HCT116 (cell line): ENCODE measurements at regions not wholly inside any gene's neighbourhood (a gene's known extent, or its start where the extent isn't known, plus 50 kb on each side); places are given as distances from the start of the nearest gene placed in this dataset.

ENCODE experiments used
- ATAC-seq: fragments of 200-7000 bp; cut with Tn5 transposase; 2 replicates; pipeline ENCODE4 v1.9.1; 2020; ENCODE audit warnings: mild to moderate bottlenecking, moderate library complexity
- BruUV-seq: library from RNA; stranded (reverse); fragments of 400-500 nt; replicated peaks from 2 replicates; lab custom pipeline; 2021; lab: Mats Ljungman, UMichigan
- CTCF ChIA-PET: fragments of 300-600 bp; sonication (Branson Sonifier 250); formaldehyde crosslinking; loops from one replicate; lab custom pipeline; 2021; ENCODE audit warnings: antibody characterized with exemption; lab: Charles Lee
- POLR2A ChIA-PET: fragments of 300-600, 350-600 bp; sonication (Branson Sonifier 250); formaldehyde crosslinking; loops from one replicate; lab custom pipeline; 2021; ENCODE audit warnings: antibody characterized with exemption; lab: Charles Lee
- RAD21 ChIA-PET, 2 experiments: fragments of 300-600 bp; sonication (Branson Sonifier 250); formaldehyde crosslinking; loops; one replicate each; lab custom pipeline; 2023; ENCODE audit warnings: low total read pairs in 2 of 2; ENCODE audit not compliant: uncharacterized antibody in 2 of 2, unreplicated experiment in 2 of 2, low non-redundant PET in 1 of 2; lab: Charles Lee
- DNase-seq: peaks from one replicate; pipeline ENCODE4 v3.0.0-alpha.2; 2010; ENCODE audit warnings: low read depth, low spot score
- H2AFZ ChIP-seq: fragments of 200-600 bp; shearing (Covaris generic), sonication (generic); 2 replicates; pipeline ENCODE4 v1.6.1; 2017; ENCODE audit warnings: low read depth, mixed run types, mixed read lengths, antibody characterized with exemption, low read length; ENCODE audit not compliant: poor library complexity, severe bottlenecking
- H3K27ac ChIP-seq: 2 replicates; pipeline ENCODE4 v1.5.1; 2012; ENCODE audit warnings: low read depth, low read length
- H3K27me3 ChIP-seq: fragments of 200-600 bp; sonication (generic); 2 replicates; pipeline ENCODE4 v1.6.1; 2016; ENCODE audit warnings: mixed run types, low read length, mixed read lengths; ENCODE audit not compliant: insufficient read depth
- H3K36me3 ChIP-seq, 2 experiments: fragments of 200-500 bp in 1 of 2; fragments of 200-600 bp in 1 of 2; sonication (Bioruptor generic) in 1 of 2; sonication (generic) in 1 of 2; 2 replicates each; pipeline versions ENCODE4 v1.5.1 to v1.6.1; 2014 to 2016; ENCODE audit warnings: low read length in 2 of 2, inconsistent platforms in 1 of 2, mixed read lengths in 1 of 2, mixed run types in 1 of 2; ENCODE audit not compliant: insufficient read depth in 2 of 2, control insufficient read depth in 1 of 2
- H3K4me1 ChIP-seq, 2 experiments: fragments of 200-600 bp in 1 of 2; sonication (generic) in 1 of 2; 2 replicates each; pipeline versions ENCODE4 v1.5.1 to v1.6.1; 2012 to 2017; ENCODE audit warnings: low read length in 2 of 2, inconsistent platforms in 1 of 2, mild to moderate bottlenecking in 1 of 2, mixed read lengths in 1 of 2, mixed run types in 1 of 2, moderate library complexity in 1 of 2; ENCODE audit not compliant: insufficient read depth in 2 of 2, control insufficient read depth in 1 of 2
- H3K4me2 ChIP-seq: fragments of 200-600 bp; sonication (generic); 2 replicates; pipeline ENCODE4 v1.6.1; 2017; ENCODE audit warnings: mixed run types, low read length, mixed read lengths
- H3K4me3 ChIP-seq, 2 experiments: fragments of 200-600 bp in 1 of 2; sonication (generic) in 1 of 2; replicated peaks in 1 of 2; 2 replicates each; pipeline ENCODE4 v1.5.1; 2011 to 2016; ENCODE audit warnings: low read length in 2 of 2, control low read depth in 1 of 2, low read depth in 1 of 2, mild to moderate bottlenecking in 1 of 2, mixed read lengths in 1 of 2, mixed run types in 1 of 2
- H3K79me2 ChIP-seq: fragments of 200-600 bp; sonication (generic); 2 replicates; pipeline ENCODE4 v1.6.1; 2017; ENCODE audit warnings: mild to moderate bottlenecking, mixed run types, low read length, moderate library complexity, mixed read lengths; ENCODE audit not compliant: insufficient read depth
- H3K9ac ChIP-seq: fragments of 200-600 bp; sonication (generic); 2 replicates; pipeline ENCODE4 v1.6.1; 2016; ENCODE audit warnings: low read length, mixed read lengths
- H3K9me2 ChIP-seq: fragments of 200-600 bp; sonication (generic), shearing (Covaris generic); 2 replicates; pipeline ENCODE4 v1.6.1; 2017; ENCODE audit warnings: mixed run types, mild to moderate bottlenecking, moderate library complexity; ENCODE audit not compliant: insufficient read depth
- H3K9me3 ChIP-seq, 2 experiments: fragments of 200-500 bp in 1 of 2; fragments of 200-600 bp in 1 of 2; sonication (Bioruptor generic) in 1 of 2; sonication (generic) in 1 of 2; 2 replicates each; pipeline ENCODE4 v1.6.1; 2014 to 2017; ENCODE audit warnings: low read length in 2 of 2, mixed read lengths in 2 of 2, inconsistent platforms in 1 of 2, low read depth in 1 of 2, mild to moderate bottlenecking in 1 of 2, mixed run types in 1 of 2, moderate library complexity in 1 of 2; ENCODE audit not compliant: control insufficient read depth in 1 of 2, insufficient read depth in 1 of 2
- H4K20me1 ChIP-seq: fragments of 200-600 bp; sonication (generic), shearing (Covaris generic); 2 replicates; pipeline ENCODE4 v1.6.1; 2017; ENCODE audit warnings: mixed run types, mild to moderate bottlenecking, moderate library complexity; ENCODE audit not compliant: insufficient read depth
- CEBPB ChIP-seq: IDR thresholded peaks from 2 replicates; pipeline ENCODE4 v1.6.1; 2012; ENCODE audit warnings: low read depth
- CTCF ChIP-seq, 3 experiments: fragments of 200-600 bp in 1 of 3; sonication (generic) in 1 of 3; IDR thresholded peaks in 2 of 3; conservative IDR thresholded peaks in 1 of 3; 2 replicates each; pipeline ENCODE4 v1.5.1; 2012 to 2017; ENCODE audit warnings: low read depth in 2 of 3, low read length in 2 of 3, antibody characterized with exemption in 1 of 3, borderline replicate concordance in 1 of 3, control low read depth in 1 of 3, mild to moderate bottlenecking in 1 of 3, mixed read lengths in 1 of 3, mixed run types in 1 of 3, moderate library complexity in 1 of 3; ENCODE audit not compliant: insufficient read depth in 1 of 3
- EZH2phosphoT487 ChIP-seq: fragments of 200-600 bp; IDR thresholded peaks from 2 replicates; pipeline ENCODE4 v1.6.1; 2018; ENCODE audit warnings: antibody characterized with exemption, borderline replicate concordance
- POLR2A ChIP-seq: IDR thresholded peaks from 2 replicates; pipeline ENCODE4 v1.7.0; 2011; ENCODE audit warnings: borderline replicate concordance; ENCODE audit not compliant: insufficient read depth, insufficient read length; ENCODE audit errors: extremely low read depth
- POLR2AphosphoS5 ChIP-seq: IDR thresholded peaks from 2 replicates; pipeline ENCODE4 v1.6.1; 2011; ENCODE audit warnings: mild to moderate bottlenecking, low read depth, low read length, moderate library complexity
- RAD21 ChIP-seq: IDR thresholded peaks from 2 replicates; pipeline ENCODE4 v1.6.1; 2012; ENCODE audit warnings: low read depth, mild to moderate bottlenecking
- SIN3A ChIP-seq: IDR thresholded peaks from 2 replicates; pipeline ENCODE4 v1.6.1; 2012; ENCODE audit warnings: low read depth
- SP1 ChIP-seq: IDR thresholded peaks from 2 replicates; pipeline ENCODE4 v1.6.1; 2012; ENCODE audit warnings: low read depth
- SRF ChIP-seq: IDR thresholded peaks from 2 replicates; pipeline ENCODE4 v1.6.1; 2012; ENCODE audit warnings: low read depth
- YY1 ChIP-seq: IDR thresholded peaks from 2 replicates; pipeline ENCODE4 v1.6.1; 2011; ENCODE audit warnings: low read length, low read depth, moderate library complexity, mild to moderate bottlenecking; ENCODE audit not compliant: insufficient replicate concordance; ENCODE audit errors: extremely low read depth
- ZBTB33 ChIP-seq: IDR thresholded peaks from 2 replicates; pipeline ENCODE4 v1.6.1; 2011; ENCODE audit warnings: mild to moderate bottlenecking, low read length, moderate library complexity; ENCODE audit not compliant: insufficient replicate concordance; ENCODE audit errors: extremely low read depth
- ZFX ChIP-seq: fragments of 450-650 bp; IDR thresholded peaks from 2 replicates; pipeline ENCODE4 v1.6.1; 2017
- ZNF274 ChIP-seq: fragments of 200-500 bp; sonication (Bioruptor generic); IDR thresholded peaks from 2 replicates; pipeline ENCODE4 v1.6.1; 2014; ENCODE audit warnings: mild to moderate bottlenecking, low read depth, low read length, inconsistent platforms
- intact Hi-C: fragments of 100-400 bp; cut with micrococcal nuclease; formaldehyde crosslinking; loops from 2 replicates; pipeline ENCODE4 v1.10.0; 2022
- TF ChIP-seq, protein P1 (sequence below): IDR thresholded peaks from 2 replicates; pipeline ENCODE4 v1.6.1; 2012
- TF ChIP-seq, protein P2 (sequence below): IDR thresholded peaks from 2 replicates; pipeline ENCODE4 v1.6.1; 2012
- TF ChIP-seq, protein P3 (sequence below): IDR thresholded peaks from 2 replicates; pipeline ENCODE4 v1.6.1; 2012; ENCODE audit warnings: low read depth

- TF ChIP-seq CEBPB (no peak), SIN3A (no peak), SP1 (no peak), SRF (no peak), EZH2phosphoT487 (no peak), RAD21 (no peak), ZFX (no peak), POLR2AphosphoS5 (no peak)
- TF ChIP-seq, protein P1, sequence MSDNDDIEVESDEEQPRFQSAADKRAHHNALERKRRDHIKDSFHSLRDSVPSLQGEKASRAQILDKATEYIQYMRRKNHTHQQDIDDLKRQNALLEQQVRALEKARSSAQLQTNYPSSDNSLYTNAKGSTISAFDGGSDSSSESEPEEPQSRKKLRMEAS = no peak
Measured at GRCh38 chr13:30851697-30852096, 54.4 kb upstream of the MEDAG start (continued).

DNA sequence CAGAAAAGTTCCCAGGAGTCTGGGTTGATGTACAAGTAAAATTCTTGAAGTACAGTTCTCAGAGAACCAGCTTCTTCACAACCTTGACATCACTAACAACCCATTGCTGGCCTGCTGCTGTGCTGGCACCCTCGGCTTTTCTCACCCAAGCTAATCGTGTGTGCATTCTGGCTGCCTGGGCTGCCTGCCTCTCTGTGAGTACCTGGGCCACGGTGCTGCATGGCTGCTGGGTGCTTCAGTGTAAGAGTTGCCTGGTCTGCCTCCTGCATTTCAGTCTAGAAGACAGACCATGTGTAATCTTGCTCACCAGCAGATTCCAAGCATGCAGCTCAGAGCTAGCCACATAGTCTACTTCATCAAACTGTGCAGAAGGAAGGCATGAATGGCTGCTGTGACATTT, 50.5 kb upstream of the MEDAG start:
- ChIA-PET CTCF (interaction anchor here (2.1 kb wide), 1 partner anchor 11 kb away, joined by 13 read pairs; no protein-coding TSS in a partner anchor), POLR2A (interaction anchor here (0.6 kb wide), 1 partner anchor 390 kb away, joined by 3 read pairs; the partner anchor contains the start of gene HMGB1), RAD21 (no interaction called here)
- Histone ChIP-seq H3K4me1 (no peaks in the 10 kb centered on the region), H3K4me2 (no peak overlapping the region), H3K79me2 (no peaks in the 10 kb centered on the region), H3K9ac (no peak overlapping the region), H3K4me3 (no peak overlapping the region), H4K20me1 (no peaks in the 10 kb centered on the region), H3K27me3 (no peaks in the 10 kb centered on the region), H3K27ac (no peak overlapping the region), H3K9me3 (peaks cover 0 to 7% of the 10 kb centered on the region in 2 experiments; a peak in 1 of 4 replicates), H3K9me2 (no peaks in the 10 kb centered on the region), H2AFZ (no peak overlapping the region), H3K36me3 (no peaks in the 10 kb centered on the region)
- DNase-seq (no peak), ATAC-seq (no peak)
- TF ChIP-seq ZNF274 = no peak
- no peak for TF ChIP-seq CTCF (IDR thresholded peaks at IDR 0.05 in 2 of 3, conservative IDR thresholded peaks at IDR 0.05 in 1 of 3; ENCODE audit: borderline replicate concordance in 1 of 3, insufficient read depth in 1 of 3, low read depth in 2 of 3, low read length in 2 of 3)
- TF ChIP-seq, protein P1 = no peak
- TF ChIP-seq RAD21 = no peak
- TF ChIP-seq POLR2A = no peak
- TF ChIP-seq ZBTB33 = no peak
- TF ChIP-seq ZFX = no peak
- no peak for TF ChIP-seq EZH2phosphoT487
- no peak for TF ChIP-seq YY1
- TF ChIP-seq, protein P2, sequence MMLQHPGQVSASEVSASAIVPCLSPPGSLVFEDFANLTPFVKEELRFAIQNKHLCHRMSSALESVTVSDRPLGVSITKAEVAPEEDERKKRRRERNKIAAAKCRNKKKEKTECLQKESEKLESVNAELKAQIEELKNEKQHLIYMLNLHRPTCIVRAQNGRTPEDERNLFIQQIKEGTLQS = no peak
- TF ChIP-seq CEBPB = no peak
- TF ChIP-seq, protein P3, sequence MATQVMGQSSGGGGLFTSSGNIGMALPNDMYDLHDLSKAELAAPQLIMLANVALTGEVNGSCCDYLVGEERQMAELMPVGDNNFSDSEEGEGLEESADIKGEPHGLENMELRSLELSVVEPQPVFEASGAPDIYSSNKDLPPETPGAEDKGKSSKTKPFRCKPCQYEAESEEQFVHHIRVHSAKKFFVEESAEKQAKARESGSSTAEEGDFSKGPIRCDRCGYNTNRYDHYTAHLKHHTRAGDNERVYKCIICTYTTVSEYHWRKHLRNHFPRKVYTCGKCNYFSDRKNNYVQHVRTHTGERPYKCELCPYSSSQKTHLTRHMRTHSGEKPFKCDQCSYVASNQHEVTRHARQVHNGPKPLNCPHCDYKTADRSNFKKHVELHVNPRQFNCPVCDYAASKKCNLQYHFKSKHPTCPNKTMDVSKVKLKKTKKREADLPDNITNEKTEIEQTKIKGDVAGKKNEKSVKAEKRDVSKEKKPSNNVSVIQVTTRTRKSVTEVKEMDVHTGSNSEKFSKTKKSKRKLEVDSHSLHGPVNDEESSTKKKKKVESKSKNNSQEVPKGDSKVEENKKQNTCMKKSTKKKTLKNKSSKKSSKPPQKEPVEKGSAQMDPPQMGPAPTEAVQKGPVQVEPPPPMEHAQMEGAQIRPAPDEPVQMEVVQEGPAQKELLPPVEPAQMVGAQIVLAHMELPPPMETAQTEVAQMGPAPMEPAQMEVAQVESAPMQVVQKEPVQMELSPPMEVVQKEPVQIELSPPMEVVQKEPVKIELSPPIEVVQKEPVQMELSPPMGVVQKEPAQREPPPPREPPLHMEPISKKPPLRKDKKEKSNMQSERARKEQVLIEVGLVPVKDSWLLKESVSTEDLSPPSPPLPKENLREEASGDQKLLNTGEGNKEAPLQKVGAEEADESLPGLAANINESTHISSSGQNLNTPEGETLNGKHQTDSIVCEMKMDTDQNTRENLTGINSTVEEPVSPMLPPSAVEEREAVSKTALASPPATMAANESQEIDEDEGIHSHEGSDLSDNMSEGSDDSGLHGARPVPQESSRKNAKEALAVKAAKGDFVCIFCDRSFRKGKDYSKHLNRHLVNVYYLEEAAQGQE = no peak
- intact Hi-C loops = no loop called here
- no TSS peak for BruUV-seq
